DND-41 (cell line): ENCODE measurements at regions not wholly inside any gene's neighbourhood (a gene's known extent, or its start where the extent isn't known, plus 50 kb on each side); places are given as distances from the start of the nearest gene placed in this dataset.
"Not testable (repeated sequence)": the region's sequence is repeated elsewhere in the genome, so short reads cannot be mapped to it uniquely, and the experiment has no call there.

Experiments
- ATAC-seq: fragments of 200-7000 bp; cut with Tn5 transposase; 3 replicates; pipeline ENCODE4 v1.9.1; 2021; ENCODE audit warnings: low read depth; ENCODE audit not compliant: insufficient read depth
- DNase-seq: peaks from one replicate; pipeline ENCODE4 v3.0.0-alpha.2; 2020
- H2AFZ ChIP-seq: 2 replicates; pipeline ENCODE4 v1.6.0; 2012; ENCODE audit warnings: low read depth, low read length
- H3K27ac ChIP-seq: 2 replicates; pipeline ENCODE4 v1.5.1; 2012; ENCODE audit warnings: low read length, inconsistent platforms
- H3K27me3 ChIP-seq: fragments of 200-600 bp; sonication (generic); 2 replicates; pipeline ENCODE4 v1.6.0; 2012; ENCODE audit warnings: low read length, mild to moderate bottlenecking, inconsistent platforms; ENCODE audit not compliant: insufficient read depth, poor library complexity
- H3K36me3 ChIP-seq: 2 replicates; pipeline ENCODE4 v1.5.1; 2012; ENCODE audit warnings: low read length, inconsistent platforms; ENCODE audit not compliant: insufficient read depth
- H3K4me1 ChIP-seq: 2 replicates; pipeline ENCODE4 v1.5.1; 2012; ENCODE audit warnings: mild to moderate bottlenecking, low read length; ENCODE audit not compliant: insufficient read depth
- H3K4me2 ChIP-seq: 2 replicates; pipeline ENCODE4 v1.6.0; 2012; ENCODE audit warnings: mild to moderate bottlenecking, moderate library complexity, low read length, inconsistent platforms; ENCODE audit not compliant: insufficient read depth
- H3K4me3 ChIP-seq, 2 experiments: fragments of 200-600 bp in 1 of 2; shearing (Covaris generic) in 1 of 2; 2 replicates each; pipeline ENCODE4 v1.5.1; 2012 to 2016; ENCODE audit warnings: inconsistent platforms in 2 of 2, low read length in 2 of 2, mild to moderate bottlenecking in 2 of 2, low read depth in 1 of 2, moderate library complexity in 1 of 2
- H3K79me2 ChIP-seq: 2 replicates; pipeline ENCODE4 v1.6.0; 2012; ENCODE audit warnings: low read length, inconsistent platforms; ENCODE audit not compliant: insufficient read depth
- H3K9ac ChIP-seq: 2 replicates; pipeline ENCODE4 v1.6.0; 2012; ENCODE audit warnings: low read depth, mild to moderate bottlenecking, inconsistent platforms, low read length, moderate library complexity
- H3K9me3 ChIP-seq: 2 replicates; pipeline ENCODE4 v1.5.1; 2012; ENCODE audit warnings: low read length, moderate library complexity, mild to moderate bottlenecking, inconsistent platforms; ENCODE audit not compliant: insufficient read depth, severe bottlenecking
- H4K20me1 ChIP-seq: 2 replicates; pipeline ENCODE4 v1.6.0; 2012; ENCODE audit warnings: low read length; ENCODE audit not compliant: insufficient read depth
- EZH2 ChIP-seq: IDR thresholded peaks from 3 replicates; pipeline ENCODE4 v1.6.1; 2012; ENCODE audit warnings: borderline replicate concordance, low read depth, mild to moderate bottlenecking, moderate library complexity, low read length, inconsistent platforms; ENCODE audit not compliant: severe bottlenecking
- TF ChIP-seq, protein P1 (sequence below): IDR thresholded peaks from 2 replicates; pipeline ENCODE4 v1.5.1; 2012; ENCODE audit warnings: borderline replicate concordance, low read length, moderate library complexity, mild to moderate bottlenecking; ENCODE audit not compliant: poor library complexity, severe bottlenecking; ENCODE audit errors: extremely low read depth

DNA sequence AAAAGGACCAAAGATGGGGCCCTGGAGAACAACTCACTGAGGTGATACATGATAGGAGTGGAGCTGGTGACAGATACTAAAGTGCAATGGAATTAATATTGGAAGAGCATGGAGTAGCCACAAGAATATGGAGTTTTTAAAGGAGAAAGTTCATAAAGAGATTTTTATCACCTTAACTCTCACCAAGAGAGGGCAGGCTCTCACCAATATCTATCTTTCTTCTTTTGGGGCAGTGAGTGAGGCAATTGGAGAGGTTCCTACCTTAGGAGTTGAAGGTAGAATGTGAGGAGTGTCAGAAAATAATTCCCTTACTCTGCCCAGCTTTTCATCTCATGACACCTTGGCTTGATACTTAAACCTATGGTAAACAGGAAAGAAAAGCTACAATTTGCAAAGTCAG, 233.7 kb upstream of the CWC22 start:
- Histone ChIP-seq H3K4me2 (no peak overlapping the region), H3K27ac (no peak overlapping the region), H3K27me3 (no peaks in the 10 kb centered on the region), H2AFZ (no peak overlapping the region), H4K20me1 (no peaks in the 10 kb centered on the region), H3K4me1 (no peaks in the 10 kb centered on the region), H3K36me3 (no peaks in the 10 kb centered on the region), H3K4me3 (no peak overlapping the region), H3K9ac (no peak overlapping the region), H3K9me3 (no peaks in the 10 kb centered on the region), H3K79me2 (no peaks in the 10 kb centered on the region)
- ATAC-seq = no peak
- TF ChIP-seq, protein P1, sequence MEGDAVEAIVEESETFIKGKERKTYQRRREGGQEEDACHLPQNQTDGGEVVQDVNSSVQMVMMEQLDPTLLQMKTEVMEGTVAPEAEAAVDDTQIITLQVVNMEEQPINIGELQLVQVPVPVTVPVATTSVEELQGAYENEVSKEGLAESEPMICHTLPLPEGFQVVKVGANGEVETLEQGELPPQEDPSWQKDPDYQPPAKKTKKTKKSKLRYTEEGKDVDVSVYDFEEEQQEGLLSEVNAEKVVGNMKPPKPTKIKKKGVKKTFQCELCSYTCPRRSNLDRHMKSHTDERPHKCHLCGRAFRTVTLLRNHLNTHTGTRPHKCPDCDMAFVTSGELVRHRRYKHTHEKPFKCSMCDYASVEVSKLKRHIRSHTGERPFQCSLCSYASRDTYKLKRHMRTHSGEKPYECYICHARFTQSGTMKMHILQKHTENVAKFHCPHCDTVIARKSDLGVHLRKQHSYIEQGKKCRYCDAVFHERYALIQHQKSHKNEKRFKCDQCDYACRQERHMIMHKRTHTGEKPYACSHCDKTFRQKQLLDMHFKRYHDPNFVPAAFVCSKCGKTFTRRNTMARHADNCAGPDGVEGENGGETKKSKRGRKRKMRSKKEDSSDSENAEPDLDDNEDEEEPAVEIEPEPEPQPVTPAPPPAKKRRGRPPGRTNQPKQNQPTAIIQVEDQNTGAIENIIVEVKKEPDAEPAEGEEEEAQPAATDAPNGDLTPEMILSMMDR = no peak
- no peak for TF ChIP-seq EZH2
- no peak for DNase-seq

DNA sequence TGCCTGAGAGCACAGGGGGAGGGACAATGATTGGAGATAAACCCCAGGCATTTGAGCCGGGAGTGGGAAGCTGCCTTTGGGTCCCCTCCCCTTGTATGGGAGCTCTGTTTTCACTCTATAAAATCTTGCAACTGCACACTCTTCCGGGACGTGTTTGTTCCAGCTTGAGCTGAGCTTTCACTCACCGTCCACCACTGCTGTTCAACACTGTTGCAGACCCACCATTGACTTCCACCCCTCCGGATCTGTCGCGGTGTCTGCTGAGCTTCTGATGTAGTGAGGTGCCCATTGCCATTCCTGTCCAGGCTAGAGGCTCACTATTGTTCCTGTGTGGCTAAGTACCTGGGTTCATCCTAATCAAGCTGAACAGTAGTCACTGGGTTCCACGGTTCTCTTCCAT, 231.6 kb upstream of the CWC22 start:
- DNase-seq = no peak
- H3K27me3 ChIP-seq = no peaks in the 10 kb centered on the region
- no peak for ATAC-seq
- no peak overlapping the region for H3K4me2 ChIP-seq
- H3K79me2 ChIP-seq = no peaks in the 10 kb centered on the region
- H2AFZ ChIP-seq = no peak overlapping the region
- no peaks in the 10 kb centered on the region for H4K20me1 ChIP-seq
- H3K36me3 ChIP-seq = no peaks in the 10 kb centered on the region
- H3K4me3 ChIP-seq = no peak overlapping the region
- no peak overlapping the region for H3K9ac ChIP-seq
- no peak overlapping the region for H3K27ac ChIP-seq
- no peaks in the 10 kb centered on the region for H3K4me1 ChIP-seq
- no peak for TF ChIP-seq EZH2
- TF ChIP-seq, protein P1 = no peak
- H3K9me3 ChIP-seq = no peaks in the 10 kb centered on the region

DNA sequence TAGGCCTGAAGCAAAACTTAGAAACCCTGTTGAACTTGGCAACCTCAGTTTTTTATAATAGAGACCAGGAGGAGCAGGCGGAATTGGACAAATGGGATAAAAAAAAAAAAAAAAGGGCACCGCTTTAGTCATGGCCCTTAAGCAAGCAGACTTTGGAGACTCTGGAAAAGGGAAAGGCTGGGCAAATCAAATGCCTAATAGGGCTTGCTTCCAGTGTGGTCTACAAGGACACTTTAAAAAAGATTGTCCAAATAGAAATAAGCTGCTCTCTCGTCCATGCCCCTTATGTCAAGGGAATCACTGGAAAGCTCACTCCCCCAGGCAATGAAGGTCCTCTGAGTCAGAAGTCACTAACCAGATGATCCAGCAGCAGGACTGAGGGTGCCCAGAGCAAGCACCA, 229.0 kb upstream of the CWC22 start:
- DNase-seq, ATAC-seq, H3K4me3 ChIP-seq: not testable (repeated sequence)

DNA sequence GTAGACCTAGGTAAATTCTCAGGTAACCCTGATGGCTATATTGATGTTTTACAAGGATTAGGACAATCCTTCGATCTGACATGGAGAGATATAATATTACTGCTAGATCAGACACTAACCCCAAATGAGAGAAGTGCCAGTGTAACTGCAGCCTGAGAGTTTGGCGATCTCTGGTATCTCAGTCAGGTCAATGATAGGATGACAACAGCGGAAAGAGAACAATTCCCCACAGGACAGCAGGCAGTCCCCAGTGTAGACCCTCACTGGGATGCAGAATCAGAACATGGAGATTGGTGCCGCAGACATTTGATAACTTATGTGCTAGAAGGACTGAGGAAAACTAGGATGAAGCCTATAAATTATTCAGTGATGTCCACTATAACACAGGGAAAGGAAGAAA, 228.4 kb upstream of the CWC22 start:
- H3K36me3 ChIP-seq, H3K79me2 ChIP-seq, H2AFZ ChIP-seq, H3K27me3 ChIP-seq, H4K20me1 ChIP-seq, H3K27ac ChIP-seq, H3K4me1 ChIP-seq, H3K9me3 ChIP-seq, H3K4me3 ChIP-seq, H3K4me2 ChIP-seq, DNase-seq, ATAC-seq, H3K9ac ChIP-seq: not testable (repeated sequence)

More for the DNA sequence above, 229.0 kb upstream of the CWC22 start:
- not testable (repeated sequence) for H3K36me3 ChIP-seq, H3K27me3 ChIP-seq, H3K4me1 ChIP-seq, H3K27ac ChIP-seq, H3K79me2 ChIP-seq, H3K9me3 ChIP-seq, H4K20me1 ChIP-seq, H2AFZ ChIP-seq, H3K4me2 ChIP-seq, H3K9ac ChIP-seq

DNA sequence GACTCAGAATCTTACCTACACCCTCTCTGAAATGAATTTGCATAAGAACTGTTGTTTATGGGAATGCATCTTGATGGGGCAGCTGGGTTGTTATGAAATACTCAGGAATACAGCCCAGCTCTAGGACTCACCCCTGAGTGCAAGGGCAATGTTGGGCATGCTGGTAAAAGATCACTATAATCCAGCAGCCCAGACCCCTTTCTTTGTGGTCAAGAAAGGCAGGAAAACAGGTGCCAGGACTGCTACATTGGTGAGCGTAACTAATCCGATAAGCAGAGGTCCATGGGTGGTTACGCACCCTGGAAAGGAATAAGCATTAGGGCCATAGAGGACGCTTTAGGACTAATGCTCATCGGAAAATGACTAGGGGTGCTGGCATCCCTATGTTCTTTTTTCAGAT, 227.9 kb upstream of the CWC22 start:
- not testable (repeated sequence) for ATAC-seq

More for the DNA sequence above, 227.9 kb upstream of the CWC22 start:
- DNase-seq, H3K4me2 ChIP-seq, H3K4me1 ChIP-seq, H3K79me2 ChIP-seq, H2AFZ ChIP-seq, H4K20me1 ChIP-seq, H3K27ac ChIP-seq, H3K9me3 ChIP-seq, H3K27me3 ChIP-seq, H3K9ac ChIP-seq, H3K36me3 ChIP-seq, H3K4me3 ChIP-seq: not testable (repeated sequence)
